AG04450 (cell line): ENCODE measurements at regions not wholly inside any gene's neighbourhood (a gene's known extent, or its start where the extent isn't known, plus 50 kb on each side); places are given as distances from the start of the nearest gene placed in this dataset.

Source experiments
- CTCF ChIA-PET: fragments of 300-600, 350-600 bp; formaldehyde crosslinking; extraction: SDS; loops from one replicate; lab custom pipeline; 2022; ENCODE audit warnings: antibody characterized with exemption, inconsistent platforms; lab: Charles Lee
- POLR2A ChIA-PET: fragments of 350-600 bp; formaldehyde crosslinking; extraction: SDS; loops from one replicate; lab custom pipeline; 2021; ENCODE audit warnings: antibody characterized with exemption, inconsistent platforms; lab: Yijun Ruan, JAX
- DNase-seq: peaks from one replicate; pipeline ENCODE4 v3.0.0-alpha.2; 2011; ENCODE audit warnings: low read depth, low spot score
- H3K27ac ChIP-seq: one replicate; pipeline ENCODE4 v1.5.1; 2012; ENCODE audit warnings: low read depth, low read length, control low read depth
- H3K27me3 ChIP-seq: one replicate; pipeline ENCODE4 v1.6.0; 2012; ENCODE audit warnings: low read length; ENCODE audit not compliant: control insufficient read depth, insufficient read depth
- H3K4me3 ChIP-seq: 2 replicates; pipeline ENCODE4 v1.5.1; 2011; ENCODE audit warnings: mild to moderate bottlenecking, low read depth, low read length, control low read depth
- H3K9me3 ChIP-seq: 2 replicates; pipeline ENCODE4 v1.5.1; 2012; ENCODE audit warnings: low read length; ENCODE audit not compliant: control insufficient read depth, insufficient read depth
- CTCF ChIP-seq: IDR thresholded peaks from 2 replicates; pipeline ENCODE4 v1.5.1; 2011; ENCODE audit warnings: low read depth, low read length, control low read depth, inconsistent platforms

DNA sequence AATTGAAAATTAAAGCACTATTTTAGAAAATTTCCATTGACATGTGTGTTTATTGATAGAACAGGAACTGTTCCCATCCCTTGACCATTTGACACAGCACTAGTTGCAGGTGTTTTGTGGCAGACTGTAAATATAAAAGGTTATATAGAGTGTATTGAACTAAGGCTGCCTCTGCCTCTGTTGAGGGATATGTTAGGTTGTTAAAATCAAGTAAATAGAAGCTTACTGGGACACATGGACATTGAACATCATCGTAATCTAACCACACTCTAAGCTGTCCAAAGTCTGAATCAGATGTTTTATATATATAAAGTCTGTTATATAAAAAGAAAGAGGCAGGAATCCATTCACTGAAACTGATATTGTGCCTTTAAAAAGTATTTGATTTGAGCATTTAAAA is 308.1 kb upstream of the PKN2 start:
- Histone ChIP-seq H3K27me3 (peaks cover 2% of the 10 kb centered on the region), H3K9me3 (no peaks in the 10 kb centered on the region), H3K4me3 (no peak overlapping the region), H3K27ac (no peak overlapping the region)
- no peak for DNase-seq
- ChIA-PET POLR2A (no interaction called here), CTCF (no interaction called here)
- no peak for TF ChIP-seq CTCF

- TF ChIP-seq CTCF = no peak
- CTCF ChIA-PET = no interaction called here
- no peaks in the 10 kb centered on the region for H3K9me3 ChIP-seq
- no peak for DNase-seq
- H3K27ac ChIP-seq = no peak overlapping the region
- H3K4me3 ChIP-seq = no peak overlapping the region
- POLR2A ChIA-PET = no interaction called here
- H3K27me3 ChIP-seq = peaks cover 2% of the 10 kb centered on the region
Observed at GRCh38 chr1:88376421-88376820, 307.7 kb upstream of the PKN2 start.

DNA sequence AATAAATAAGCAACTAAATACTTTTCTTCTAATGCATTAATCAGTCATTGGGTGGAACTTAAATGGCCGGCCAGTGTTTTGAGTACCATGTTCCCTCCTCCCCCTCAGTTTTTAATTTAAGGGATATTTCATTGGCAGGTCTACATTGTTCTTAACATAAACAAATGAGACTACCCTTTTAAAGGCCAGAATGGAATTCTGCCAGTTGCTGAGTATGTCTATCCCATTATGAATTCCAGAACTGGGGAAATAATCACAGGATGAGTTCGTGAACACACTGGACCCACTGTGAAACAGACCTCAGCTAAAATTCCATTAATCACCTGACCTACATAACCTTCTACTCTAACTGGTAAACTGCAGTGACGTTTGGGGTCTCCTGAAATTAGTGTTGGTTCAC is 305.5 kb upstream of the PKN2 start:
- Histone ChIP-seq H3K9me3 (no peaks in the 10 kb centered on the region), H3K27ac (no peak overlapping the region), H3K4me3 (no peak overlapping the region), H3K27me3 (peaks cover 2% of the 10 kb centered on the region)
- ChIA-PET CTCF (no interaction called here), POLR2A (no interaction called here)
- TF ChIP-seq CTCF = no peak
- DNase-seq = no peak

- CTCF ChIA-PET = interaction anchor here (0.6 to 0.9 kb wide), 2 partner anchors 12 to 216 kb away, joined by 3 read pairs; no protein-coding TSS in a partner anchor
Observed at GRCh38 chr1:88394958-88395357, 289.1 kb upstream of the PKN2 start.

DNA sequence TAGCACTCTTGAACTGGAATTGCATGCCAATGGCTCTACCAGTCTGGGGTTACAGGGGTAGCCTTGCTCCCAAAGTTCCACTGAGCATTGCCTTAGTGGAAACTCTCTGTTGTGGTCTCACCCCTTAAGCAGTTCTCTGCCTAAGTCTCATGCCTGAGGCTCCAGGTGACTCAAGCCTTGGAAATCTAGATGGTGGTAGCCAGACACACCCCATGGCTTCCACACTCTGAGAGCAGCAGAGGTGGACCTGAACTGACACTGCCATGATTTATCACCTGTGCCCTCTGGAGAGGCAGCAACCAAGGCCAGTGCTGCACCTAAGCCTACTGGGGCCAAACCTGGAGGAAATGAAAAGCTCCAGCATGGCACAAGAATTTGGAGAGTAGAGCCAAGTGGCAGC is 285.7 kb upstream of the PKN2 start:
- Histone ChIP-seq H3K27ac (no peak overlapping the region), H3K4me3 (no peak overlapping the region), H3K27me3 (no peaks in the 10 kb centered on the region), H3K9me3 (no peaks in the 10 kb centered on the region)
- TF ChIP-seq CTCF = no peak
- POLR2A ChIA-PET = no interaction called here
- CTCF ChIA-PET = no interaction called here
- DNase-seq = no peak

More at GRCh38 chr1:88394958-88395357, 289.1 kb upstream of the PKN2 start:
- no peak for DNase-seq
- no peak for TF ChIP-seq CTCF
- H3K27ac ChIP-seq = no peak overlapping the region
- H3K27me3 ChIP-seq = no peaks in the 10 kb centered on the region
- POLR2A ChIA-PET = interaction anchor here (0.6 kb wide), 1 partner anchor 68 kb away, joined by 3 read pairs; no protein-coding TSS in a partner anchor
- H3K9me3 ChIP-seq = no peaks in the 10 kb centered on the region
- H3K4me3 ChIP-seq = no peak overlapping the region
